HG03432 (cell line): ENCODE measurements at regions not wholly inside any gene's neighbourhood (a gene's known extent, or its start where the extent isn't known, plus 50 kb on each side); places are given as distances from the start of the nearest gene placed in this dataset.
"Not testable (repeated sequence)": the region's sequence is repeated elsewhere in the genome, so short reads cannot be mapped to it uniquely, and the experiment has no call there.

ENCODE experiments used
- ATAC-seq: cut with Tn5 transposase; IDR thresholded peaks from one replicate; pipeline ENCODE4 v1.9.1; 2021; ENCODE audit warnings: mild to moderate bottlenecking, moderate library complexity; ENCODE audit not compliant: unreplicated experiment

GRCh38 chr11:110856340-110856739, 144.1 kb upstream of the ARHGAP20 start:
- no peak for ATAC-seq

GRCh38 chr11:110855191-110855590, 143.0 kb upstream of the ARHGAP20 start:
- no peak for ATAC-seq

- ATAC-seq = no peak
These were observed 140.8 kb upstream of the ARHGAP20 start for GRCh38 chr11:110852921-110853490.

- ATAC-seq = no peak
These were observed 138.6 kb upstream of the ARHGAP20 start for GRCh38 chr11:110850846-110851245.

- not testable (repeated sequence) for ATAC-seq
These were observed 130.8 kb upstream of the ARHGAP20 start for GRCh38 chr11:110843053-110843452.

GRCh38 chr11:110838808-110839207, 126.6 kb upstream of the ARHGAP20 start:
- no peak for ATAC-seq

GRCh38 chr11:110837603-110838002, 125.4 kb upstream of the ARHGAP20 start:
- no peak for ATAC-seq

- no peak for ATAC-seq
These were observed 122.9 kb upstream of the ARHGAP20 start for GRCh38 chr11:110835106-110835505.

GRCh38 chr11:110833033-110833484, 120.8 kb upstream of the ARHGAP20 start:
- no peak for ATAC-seq

- no peak for ATAC-seq
These were observed 120.3 kb upstream of the ARHGAP20 start for GRCh38 chr11:110832539-110832938.

- no peak for ATAC-seq
These were observed 119.8 kb upstream of the ARHGAP20 start for GRCh38 chr11:110832080-110832479.

GRCh38 chr11:110830747-110831146, 118.5 kb upstream of the ARHGAP20 start:
- ATAC-seq = no peak

- ATAC-seq = no peak
These were observed 118.1 kb upstream of the ARHGAP20 start for GRCh38 chr11:110830344-110830743.

GRCh38 chr11:110829873-110830272, 117.6 kb upstream of the ARHGAP20 start:
- no peak for ATAC-seq

GRCh38 chr11:110828086-110828485, 115.8 kb upstream of the ARHGAP20 start:
- ATAC-seq = no peak

GRCh38 chr11:110827276-110827675, 115.0 kb upstream of the ARHGAP20 start:
- no peak for ATAC-seq

GRCh38 chr11:110824912-110825620, 112.8 kb upstream of the ARHGAP20 start:
- ATAC-seq = no peak

- ATAC-seq = no peak
These were observed 105.9 kb upstream of the ARHGAP20 start for GRCh38 chr11:110818032-110818687.

- ATAC-seq = no peak
These were observed 100.0 kb upstream of the ARHGAP20 start for GRCh38 chr11:110812086-110812733.

GRCh38 chr11:110809417-110810199, 97.4 kb upstream of the ARHGAP20 start:
- ATAC-seq = no peak

- no peak for ATAC-seq
These were observed 96.0 kb upstream of the ARHGAP20 start for GRCh38 chr11:110808248-110808647.
